ENCODE measurements at regions not wholly inside any gene's neighbourhood (a gene's known extent, or its start where the extent isn't known, plus 50 kb on each side); places are given as distances from the start of the nearest gene placed in this dataset.

DNA sequence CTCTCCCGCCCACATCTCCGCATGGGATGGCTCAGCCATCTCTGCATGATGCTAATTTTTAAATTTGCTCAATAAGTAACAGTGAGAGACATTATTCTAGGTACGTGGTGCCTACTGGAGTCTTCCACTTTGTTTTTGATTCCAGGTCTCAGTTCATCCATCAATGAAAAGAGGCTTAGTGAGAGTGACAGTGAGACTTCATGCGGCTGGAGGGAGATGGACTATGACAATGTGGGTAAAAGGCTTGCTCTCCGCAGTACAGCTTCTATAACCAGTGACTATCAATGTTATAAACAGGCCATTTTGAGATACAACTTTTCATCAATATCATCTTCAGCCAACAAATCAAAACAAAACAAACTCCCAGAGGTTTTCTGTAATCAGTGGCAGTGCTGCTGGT is 563.4 kb upstream of the MKI67 start:
- no peak for DNase-seq

DNA sequence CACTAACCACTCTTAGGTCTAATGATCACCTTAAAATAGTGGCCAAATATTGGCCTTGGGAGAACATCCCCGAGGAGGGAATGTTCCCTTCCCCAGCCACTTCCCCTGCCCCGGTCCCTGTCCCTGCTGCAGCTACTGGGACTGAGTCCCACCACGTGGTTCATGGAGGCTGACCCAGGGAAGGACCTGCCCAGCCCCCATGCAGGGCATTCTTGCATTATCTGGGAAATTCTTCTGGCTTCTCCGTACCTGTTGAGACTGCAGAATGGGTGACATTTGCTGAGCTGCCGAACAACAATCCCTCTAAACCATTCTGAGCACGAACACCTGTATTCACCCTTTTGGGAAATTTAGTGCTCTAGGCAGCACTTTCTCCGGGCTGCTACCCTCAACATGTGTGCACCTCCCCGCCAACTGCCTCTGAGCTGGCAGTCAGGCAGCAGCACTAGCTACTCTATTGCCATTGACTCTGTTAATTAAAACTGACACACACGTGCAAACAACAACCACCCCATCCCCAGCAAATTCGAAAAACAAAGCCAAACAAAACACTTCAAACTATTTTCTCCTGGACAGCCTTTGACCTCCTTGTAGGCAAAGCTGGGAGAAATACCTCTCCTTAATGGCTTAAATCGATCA is 567.4 kb upstream of the MKI67 start:
- DNase-seq, result no peak

DNA sequence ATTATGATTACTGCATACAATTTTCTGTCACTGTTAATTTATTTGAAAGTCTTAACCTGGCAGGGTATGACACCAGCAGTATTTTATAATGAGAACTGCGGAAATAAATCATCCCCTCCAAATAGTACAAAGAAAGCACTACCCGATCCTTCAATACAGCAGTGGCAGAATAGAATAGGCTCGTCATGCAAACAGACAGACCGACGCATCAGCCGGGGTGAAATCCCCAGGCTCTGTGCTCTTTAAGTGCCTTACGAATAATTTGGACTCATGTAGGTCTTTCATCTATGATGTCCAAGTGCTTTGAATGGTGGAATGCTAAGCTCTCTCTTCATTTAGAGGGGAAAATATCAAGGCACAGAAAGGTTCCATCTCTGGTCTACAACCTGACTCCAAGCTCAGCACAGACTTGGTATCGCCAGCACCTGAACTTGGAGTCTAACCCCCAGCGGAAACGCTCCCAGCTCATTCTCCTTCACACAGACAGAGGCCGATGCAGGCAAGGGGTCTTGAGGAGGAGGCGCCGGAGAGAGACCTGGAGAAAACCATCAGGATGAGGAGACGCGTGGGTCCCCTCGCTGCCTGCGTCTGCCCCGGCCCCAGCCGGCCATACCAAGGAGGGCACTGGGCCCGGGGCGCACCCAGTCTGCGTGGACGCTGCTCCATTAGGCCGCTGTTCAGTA is 568.1 kb upstream of the MKI67 start:
- DNase-seq, result no peak

- no peak for DNase-seq
Observed at GRCh38 chr10:128694851-128695725, 568.9 kb upstream of the MKI67 start.

GRCh38 chr10:128695931-128696330 is 569.7 kb upstream of the MKI67 start:
- no peak for DNase-seq

GRCh38 chr10:128697437-128697836 is 571.2 kb upstream of the MKI67 start:
- DNase-seq, result no peak

- DNase-seq, result no peak
Observed at GRCh38 chr10:128701381-128701780, 575.2 kb upstream of the MKI67 start.

- no peak for DNase-seq
Observed at GRCh38 chr10:128701837-128702236, 575.6 kb upstream of the MKI67 start.

- no peak for DNase-seq
Observed at GRCh38 chr10:128704716-128705115, 578.5 kb upstream of the MKI67 start.

- no peak for DNase-seq
Observed at GRCh38 chr10:128708182-128708581, 582.0 kb upstream of the MKI67 start.

DNA sequence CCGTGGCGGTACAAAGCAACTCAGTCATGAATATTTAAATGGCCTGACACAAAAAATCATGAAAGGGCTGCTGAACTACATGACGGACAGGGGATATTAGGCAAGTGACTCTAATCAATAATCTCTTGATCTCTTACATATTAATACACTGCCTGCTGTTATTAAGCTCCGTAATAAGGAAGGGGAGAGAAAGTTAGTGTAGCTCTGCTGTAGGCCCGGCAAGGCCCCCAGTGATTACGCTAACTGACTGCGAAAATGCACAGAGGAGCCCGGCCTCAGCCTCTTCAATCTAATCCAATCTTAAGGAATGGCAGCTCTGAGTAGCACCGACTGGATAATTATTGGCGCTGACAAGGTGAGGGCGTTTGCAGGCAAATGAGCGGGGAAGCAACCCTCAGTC is 583.5 kb upstream of the MKI67 start:
- DNase-seq, result no peak

GRCh38 chr10:128710098-128710797 is 584.0 kb upstream of the MKI67 start:
- no peak for DNase-seq

DNA sequence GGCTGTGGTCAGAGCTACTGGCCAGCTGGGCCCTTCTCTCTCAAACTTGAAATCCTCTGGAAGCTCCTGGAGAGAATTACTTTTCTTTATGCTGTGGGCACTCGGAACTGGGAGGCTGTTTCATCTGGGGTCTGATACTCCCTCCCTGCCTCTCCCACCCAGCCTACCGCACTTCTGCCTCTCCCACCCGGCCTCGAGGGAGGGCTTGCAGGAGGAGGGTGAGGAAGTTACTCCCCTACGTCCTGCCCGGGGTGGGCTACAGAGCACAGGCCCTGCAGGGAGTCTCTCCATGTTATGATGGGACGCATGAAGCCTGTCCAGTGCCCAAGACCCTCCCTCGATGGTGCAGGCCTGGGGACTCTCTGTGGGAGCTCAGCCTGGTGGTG is 584.6 kb upstream of the MKI67 start:
- no peak for DNase-seq

GRCh38 chr10:128711806-128712205 is 585.6 kb upstream of the MKI67 start:
- no peak for DNase-seq

DNA sequence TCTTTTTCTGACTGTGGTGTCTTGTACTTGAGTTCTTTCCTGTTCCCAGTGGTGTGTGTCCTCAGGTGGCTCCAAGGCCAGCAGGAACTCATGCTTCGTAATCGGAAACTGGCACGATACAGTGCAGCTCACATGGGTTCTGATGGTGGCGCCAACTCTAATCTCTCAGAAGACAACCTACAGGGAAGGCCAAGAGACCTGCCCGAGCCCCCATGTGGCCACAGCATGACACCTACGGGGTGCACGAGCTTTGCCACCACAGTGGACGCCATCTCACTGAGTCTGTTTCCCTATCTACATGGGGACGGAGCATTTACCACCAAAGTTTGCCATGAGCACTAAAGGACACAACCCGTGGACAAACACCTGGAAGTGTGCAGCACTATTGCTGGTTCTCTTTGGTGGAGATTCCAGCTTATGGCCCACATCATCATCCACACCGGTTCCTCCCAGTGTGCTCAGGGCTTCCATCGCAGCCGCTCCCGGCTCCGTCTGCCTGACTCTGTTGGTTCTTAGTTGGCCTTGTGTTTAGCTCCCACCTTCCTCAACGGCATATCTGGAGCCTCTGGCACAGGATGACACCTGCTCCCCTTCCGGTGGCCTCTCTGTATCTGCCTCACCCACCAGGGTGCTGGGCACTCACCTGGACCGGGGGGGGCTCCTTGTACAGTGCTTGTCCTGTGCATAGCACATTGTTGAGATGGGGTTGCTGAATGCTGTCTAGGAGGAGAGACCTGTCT is 586.6 kb upstream of the MKI67 start:
- DNase-seq, result no peak

- no peak for DNase-seq
Observed at GRCh38 chr10:128713471-128713870, 587.2 kb upstream of the MKI67 start.

- no peak for DNase-seq
Observed at GRCh38 chr10:128713874-128714570, 587.8 kb upstream of the MKI67 start.

DNA sequence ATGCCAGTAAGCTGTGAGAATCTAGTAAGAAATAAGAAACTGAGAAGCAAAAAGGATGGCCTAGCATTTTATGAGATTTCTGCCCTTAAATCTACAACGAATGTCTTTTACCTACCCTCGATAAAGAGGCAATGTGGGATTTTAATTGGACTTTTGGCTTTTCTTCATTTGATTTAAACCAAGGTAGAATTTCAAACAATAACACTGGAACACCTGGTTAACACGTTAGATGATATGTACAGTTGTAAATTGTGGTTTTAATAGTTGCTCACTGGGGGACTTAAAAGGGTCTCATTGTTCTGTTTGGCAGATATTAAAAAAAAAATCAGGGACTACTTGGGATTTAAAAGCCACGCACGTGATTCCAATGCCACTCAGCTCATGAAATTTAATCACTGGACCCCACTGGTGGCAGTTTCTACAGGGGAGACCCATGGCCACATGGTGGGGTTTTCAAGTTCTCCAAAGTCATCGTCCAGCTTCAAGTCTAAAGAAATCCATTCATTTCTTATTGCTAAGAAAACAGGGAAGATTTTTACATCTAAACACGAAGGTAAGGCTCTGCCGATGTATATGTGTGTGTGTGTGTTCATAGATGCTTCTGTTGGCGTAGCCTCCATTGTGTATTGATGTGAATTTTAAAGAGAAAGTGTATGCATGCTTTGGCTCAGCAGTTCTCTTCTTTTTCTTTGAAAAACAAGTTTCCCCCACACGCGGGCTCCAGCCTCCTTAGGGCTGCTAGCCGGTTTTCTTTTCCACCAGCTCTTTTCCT is 588.6 kb upstream of the MKI67 start:
- no peak for DNase-seq

- DNase-seq, result no peak
Observed at GRCh38 chr10:128716181-128716580, 590.0 kb upstream of the MKI67 start.

- DNase-seq, result no peak
Observed at GRCh38 chr10:128721963-128722445, 595.8 kb upstream of the MKI67 start.

- no peak for DNase-seq
Observed at GRCh38 chr10:128722947-128723346, 596.7 kb upstream of the MKI67 start.

All from activated CD4-positive, alpha-beta T cell treated with anti-CD3 and anti-CD28 coated beads, Interleukin-2, amount 50 U/mL, for 48 hours (primary cell).